ENCODE measurements at regions not wholly inside any gene's neighbourhood (a gene's known extent, or its start where the extent isn't known, plus 50 kb on each side); places are given as distances from the start of the nearest gene placed in this dataset.

- H3K4me3 Mint-ChIP-seq = no peak overlapping the region
- Histone ChIP-seq H2AFZ (ENCODE audit: insufficient read depth, low read depth, low read length, poor library complexity, severe bottlenecking) (no peak overlapping the region), H3K27me3 (ENCODE audit: control insufficient read depth in 2 of 2, insufficient read depth in 2 of 2, low read length in 2 of 2) (no peaks in the 10 kb centered on the region), H3K79me2 (ENCODE audit: insufficient read depth, low read length) (no peaks in the 10 kb centered on the region), H3K36me3 (replicated peaks in 1 of 2; ENCODE audit: control insufficient read depth in 1 of 2, insufficient read depth in 2 of 2, low read length in 2 of 2) (no peaks in the 10 kb centered on the region), H3K9ac (ENCODE audit: insufficient read depth, low read length, poor library complexity, severe bottlenecking) (no peak overlapping the region), H3K4me1 (ENCODE audit: control insufficient read depth in 1 of 2, insufficient read depth in 2 of 2, low read length in 2 of 2) (peaks cover 0 to 10% of the 10 kb centered on the region in 2 donors), H3K27ac (ENCODE audit: low read depth in 1 of 2, low read length in 2 of 2) (no peak overlapping the region), H3K4me2 (replicated peaks; ENCODE audit: extremely low read depth, low read length, poor library complexity, severe bottlenecking) (no peak overlapping the region), H4K20me1 (ENCODE audit: insufficient read depth, low read length) (no peaks in the 10 kb centered on the region), H3K9me3 (replicated peaks in 1 of 2; ENCODE audit: control insufficient read depth in 1 of 2, insufficient read depth in 1 of 2, low read length in 2 of 2) (no peaks in the 10 kb centered on the region), H3K4me3 (replicated peaks in 1 of 3; ENCODE audit: low read depth in 2 of 3, low read length in 3 of 3) (no peak overlapping the region)
- peaks cover 12% of the 10 kb centered on the region for H3K4me1 Mint-ChIP-seq
- peak; percentile 51 to 70 (median 62) for DNase-seq
- TF ChIP-seq CTCF (IDR thresholded peaks at IDR 0.05) = no peak
- WGBS (ENCODE audit: insufficient coverage) = no CpG with 5 or more reads among the region's 2 CpGs
- no peaks in the 10 kb centered on the region for H3K36me3 Mint-ChIP-seq
- H3K9me3 Mint-ChIP-seq = peaks cover 0 to 8% (median 2%) of the 10 kb centered on the region in 7 donors
- intact Hi-C loops (cut with micrococcal nuclease) = no loop called here
- peak overlapping the region in 6 of 7 donors; percentile 20 to 76 (median 48) for H3K27ac Mint-ChIP-seq
- H3K27me3 Mint-ChIP-seq (ENCODE audit: low read depth in 3 of 3) = peaks cover 0 to 4% (median 0%) of the 10 kb centered on the region in 3 donors
Observed at GRCh38 chr12:46926526-46926925, 100.7 kb upstream of the SLC38A4 start.

- H3K27ac Mint-ChIP-seq = peak overlapping the region in 1 of 7 donors; percentile 42
- TF ChIP-seq CTCF (IDR thresholded peaks at IDR 0.05) = no peak
- DNase-seq = no peak
- no peaks in the 10 kb centered on the region for H3K36me3 Mint-ChIP-seq
- Histone ChIP-seq H3K4me2 (replicated peaks; ENCODE audit: extremely low read depth, low read length, poor library complexity, severe bottlenecking) (no peak overlapping the region), H3K27me3 (ENCODE audit: control insufficient read depth in 2 of 2, insufficient read depth in 2 of 2, low read length in 2 of 2) (no peaks in the 10 kb centered on the region), H3K4me1 (ENCODE audit: control insufficient read depth in 1 of 2, insufficient read depth in 2 of 2, low read length in 2 of 2) (peaks cover 0 to 10% of the 10 kb centered on the region in 2 donors), H3K9me3 (replicated peaks in 1 of 2; ENCODE audit: control insufficient read depth in 1 of 2, insufficient read depth in 1 of 2, low read length in 2 of 2) (no peaks in the 10 kb centered on the region), H3K9ac (ENCODE audit: insufficient read depth, low read length, poor library complexity, severe bottlenecking) (no peak overlapping the region), H3K36me3 (replicated peaks in 1 of 2; ENCODE audit: control insufficient read depth in 1 of 2, insufficient read depth in 2 of 2, low read length in 2 of 2) (no peaks in the 10 kb centered on the region), H3K79me2 (ENCODE audit: insufficient read depth, low read length) (no peaks in the 10 kb centered on the region), H3K27ac (ENCODE audit: low read depth in 1 of 2, low read length in 2 of 2) (no peak overlapping the region), H4K20me1 (ENCODE audit: insufficient read depth, low read length) (no peaks in the 10 kb centered on the region), H3K4me3 (replicated peaks in 1 of 3; ENCODE audit: low read depth in 2 of 3, low read length in 3 of 3) (no peak overlapping the region), H2AFZ (ENCODE audit: insufficient read depth, low read depth, low read length, poor library complexity, severe bottlenecking) (no peak overlapping the region)
- intact Hi-C loops (cut with micrococcal nuclease) = no loop called here
- H3K4me1 Mint-ChIP-seq = peaks cover 12% of the 10 kb centered on the region
- WGBS (ENCODE audit: insufficient coverage) = no CpG with 5 or more reads among the region's 1 CpG
- peaks cover 0 to 2% (median 0%) of the 10 kb centered on the region in 3 donors for H3K27me3 Mint-ChIP-seq (ENCODE audit: low read depth in 3 of 3)
- peaks cover 0 to 8% (median 2%) of the 10 kb centered on the region in 7 donors for H3K9me3 Mint-ChIP-seq
- no peak overlapping the region for H3K4me3 Mint-ChIP-seq
Observed at GRCh38 chr12:46930101-46930500, 104.3 kb upstream of the SLC38A4 start.

Measured in CD14-positive monocyte (primary cell).